ENCODE measurements at regions not wholly inside any gene's neighbourhood (a gene's known extent, or its start where the extent isn't known, plus 50 kb on each side); places are given as distances from the start of the nearest gene placed in this dataset.

- TF ChIP-seq CTCF (IDR thresholded peaks at IDR 0.05) (no peak), POLR2A (IDR thresholded peaks at IDR 0.05) (no peak)
These were observed 93.5 kb downstream of the CBLL2 start for GRCh38 chrX:22366166-22366702.

Data from adrenal gland (tissue), 5 donors.